Small intestine (tissue), 7 donors: ENCODE measurements at regions not wholly inside any gene's neighbourhood (a gene's known extent, or its start where the extent isn't known, plus 50 kb on each side); places are given as distances from the start of the nearest gene placed in this dataset.
A peak's percentile ranks its signal among the peaks of the same experiment; 100 is the strongest.

Source experiments
- DNase-seq, 2 donors: peaks; one replicate each; pipeline versions ENCODE4 v3.0.0 to v3.0.0-alpha.2; 2013
- FAIRE-seq: peaks from 2 replicates; lab custom pipeline; 2012; peaks lifted over from hg19 to GRCh38; lab: Jason Lieb, UNC
- H3K27ac ChIP-seq, 3 donors: one replicate each; pipeline ENCODE4 v1.5.1; 2013; ENCODE audit warnings: low read length in 2 of 3, mild to moderate bottlenecking in 2 of 3, control low read depth in 1 of 3, inconsistent platforms in 1 of 3, low read depth in 1 of 3, moderate library complexity in 1 of 3
- H3K27me3 ChIP-seq, 3 donors: one replicate each; pipeline ENCODE4 v1.6.1; 2013; ENCODE audit warnings: low read length in 3 of 3, inconsistent platforms in 1 of 3; ENCODE audit not compliant: control insufficient read depth in 3 of 3, insufficient read depth in 3 of 3
- H3K36me3 ChIP-seq, 3 donors: one replicate each; pipeline ENCODE4 v1.6.1; 2013; ENCODE audit warnings: low read length in 3 of 3, inconsistent platforms in 1 of 3, low read depth in 1 of 3, mild to moderate bottlenecking in 1 of 3, moderate library complexity in 1 of 3; ENCODE audit not compliant: control insufficient read depth in 3 of 3, insufficient read depth in 2 of 3
- H3K4me1 ChIP-seq, 3 donors: one replicate each; pipeline ENCODE4 v1.6.1; 2013; ENCODE audit warnings: low read length in 2 of 3, inconsistent platforms in 1 of 3, low read depth in 1 of 3, mild to moderate bottlenecking in 1 of 3, moderate library complexity in 1 of 3; ENCODE audit not compliant: control insufficient read depth in 3 of 3, insufficient read depth in 2 of 3
- H3K4me3 ChIP-seq, 3 donors: one replicate each; pipeline ENCODE4 v1.5.1; 2013; ENCODE audit warnings: low read length in 3 of 3, control low read depth in 1 of 3, inconsistent platforms in 1 of 3, low read depth in 1 of 3, mild to moderate bottlenecking in 1 of 3, moderate library complexity in 1 of 3
- H3K9me3 ChIP-seq, 2 donors: one replicate each; pipeline ENCODE4 v1.6.1; 2013; ENCODE audit warnings: low read depth in 1 of 2, low read length in 1 of 2; ENCODE audit not compliant: control insufficient read depth in 2 of 2, insufficient read depth in 1 of 2
- WGBS, 3 donors: extraction: QIAGEN DNeasy Blood & Tissue Kit; methylation state at CpG; one replicate each; pipeline ENCODE4 v1.1.7; 2013; 5-methylcytosine and 5-hydroxymethylcytosine counted together
- donor health status: healthy with polysubstance abuse.
- donor health status: control.
- donor health status: control.
- donor health status: Bipolar disorder and iron deficiency.
- donor health status: healthy.

DNA sequence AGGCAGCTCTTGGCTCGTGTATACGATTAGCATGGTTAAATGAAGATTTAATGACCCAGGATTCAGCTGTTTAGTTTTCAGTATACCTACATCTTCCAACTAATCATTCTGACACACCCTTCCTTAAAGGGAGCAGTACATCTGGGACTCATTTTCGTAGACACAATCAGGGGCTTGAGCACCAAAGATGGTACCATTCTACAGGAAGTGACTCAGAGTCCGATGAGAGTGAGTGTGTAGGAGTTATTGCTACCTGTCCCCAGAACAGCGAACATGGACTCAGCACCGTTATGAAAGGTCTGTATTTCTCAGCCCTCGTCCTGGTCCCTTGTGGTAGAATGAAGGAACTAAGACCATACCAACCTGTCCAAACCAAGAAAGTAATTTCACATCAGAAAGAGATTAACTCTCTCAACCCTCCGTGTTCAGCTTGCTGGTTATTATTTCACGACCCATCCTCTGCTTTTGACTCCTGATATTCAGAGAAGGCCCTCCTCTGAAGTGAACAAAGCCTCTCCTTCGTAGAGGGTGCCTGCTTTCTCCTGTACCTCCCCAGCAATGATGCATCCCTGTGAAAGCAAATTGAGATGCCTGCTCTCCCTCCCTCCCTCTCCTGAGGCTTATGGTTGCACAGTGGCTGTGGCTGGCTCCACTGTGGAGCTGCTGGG, 214.8 kb downstream of the MTX2 start:
- Histone ChIP-seq H3K36me3 (no peaks in the 10 kb centered on the region), H3K4me1 (no peaks in the 10 kb centered on the region), H3K27ac (no peak overlapping the region), H3K9me3 (no peaks in the 10 kb centered on the region), H3K4me3 (no peak overlapping the region), H3K27me3 (peaks cover 0 to 8% (median 0%) of the 10 kb centered on the region in 3 donors)
- FAIRE-seq, result no peak
- WGBS, 3 donors, result 60 to 78% (median 76%) methylated on average over 10 of the region's 10 CpGs
- DNase-seq, result no peak

DNA sequence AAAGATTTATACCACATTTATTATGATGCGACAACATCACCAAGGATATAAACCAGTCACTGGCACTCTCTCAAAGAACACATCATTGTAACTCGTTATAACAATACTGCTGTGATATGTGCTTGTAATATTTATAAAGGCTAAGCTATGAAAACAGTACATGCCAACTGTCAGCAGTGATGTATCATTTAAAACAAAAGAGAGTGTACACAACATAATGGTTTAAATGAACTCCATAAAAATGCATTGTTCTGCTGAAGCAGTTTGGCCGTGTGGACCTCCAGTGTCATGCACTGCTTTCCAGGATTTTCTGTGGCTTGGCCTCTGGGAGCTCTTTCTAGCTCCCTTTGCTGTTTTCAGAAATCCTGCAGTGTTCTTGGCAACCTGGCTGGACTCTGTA, 215.6 kb downstream of the MTX2 start:
- Histone ChIP-seq H3K36me3 (no peaks in the 10 kb centered on the region), H3K9me3 (no peaks in the 10 kb centered on the region), H3K4me3 (no peak overlapping the region), H3K27me3 (peaks cover 0 to 13% (median 0%) of the 10 kb centered on the region in 3 donors), H3K27ac (no peak overlapping the region), H3K4me1 (no peaks in the 10 kb centered on the region)
- DNase-seq (no peak), FAIRE-seq (no peak)
- WGBS, 3 donors, result 47 to 58% (median 58%) methylated on average over 3 of the region's 3 CpGs

DNA sequence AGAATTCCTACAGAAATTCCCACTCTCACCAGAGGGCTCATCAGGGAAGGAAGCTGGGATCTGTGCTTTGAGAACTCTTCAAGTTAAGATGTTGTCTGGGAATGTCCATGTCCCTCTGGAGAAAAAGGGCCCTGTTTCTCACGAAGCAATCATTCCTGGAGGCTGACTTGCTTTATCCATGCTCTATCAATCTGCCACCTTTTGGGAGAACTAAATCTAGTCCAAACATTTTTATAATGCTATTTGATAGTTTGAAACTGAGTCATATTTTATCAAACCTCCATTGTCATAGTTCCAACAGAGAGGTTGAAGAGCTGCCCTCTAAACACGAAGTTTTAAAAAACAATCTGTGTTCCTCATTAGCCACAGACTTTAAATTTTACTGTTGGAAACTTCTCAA, 219.2 kb downstream of the MTX2 start:
- FAIRE-seq, result no peak
- Histone ChIP-seq H3K9me3 (no peaks in the 10 kb centered on the region), H3K27ac (no peak overlapping the region), H3K36me3 (no peaks in the 10 kb centered on the region), H3K4me1 (peaks cover 0 to 12% (median 0%) of the 10 kb centered on the region in 3 donors), H3K4me3 (no peak overlapping the region), H3K27me3 (peaks cover 0 to 26% (median 6%) of the 10 kb centered on the region in 3 donors)
- 57 to 84% (median 67%) methylated on average over 2 of the region's 2 CpGs for WGBS, 3 donors
- DNase-seq, result no peak

DNA sequence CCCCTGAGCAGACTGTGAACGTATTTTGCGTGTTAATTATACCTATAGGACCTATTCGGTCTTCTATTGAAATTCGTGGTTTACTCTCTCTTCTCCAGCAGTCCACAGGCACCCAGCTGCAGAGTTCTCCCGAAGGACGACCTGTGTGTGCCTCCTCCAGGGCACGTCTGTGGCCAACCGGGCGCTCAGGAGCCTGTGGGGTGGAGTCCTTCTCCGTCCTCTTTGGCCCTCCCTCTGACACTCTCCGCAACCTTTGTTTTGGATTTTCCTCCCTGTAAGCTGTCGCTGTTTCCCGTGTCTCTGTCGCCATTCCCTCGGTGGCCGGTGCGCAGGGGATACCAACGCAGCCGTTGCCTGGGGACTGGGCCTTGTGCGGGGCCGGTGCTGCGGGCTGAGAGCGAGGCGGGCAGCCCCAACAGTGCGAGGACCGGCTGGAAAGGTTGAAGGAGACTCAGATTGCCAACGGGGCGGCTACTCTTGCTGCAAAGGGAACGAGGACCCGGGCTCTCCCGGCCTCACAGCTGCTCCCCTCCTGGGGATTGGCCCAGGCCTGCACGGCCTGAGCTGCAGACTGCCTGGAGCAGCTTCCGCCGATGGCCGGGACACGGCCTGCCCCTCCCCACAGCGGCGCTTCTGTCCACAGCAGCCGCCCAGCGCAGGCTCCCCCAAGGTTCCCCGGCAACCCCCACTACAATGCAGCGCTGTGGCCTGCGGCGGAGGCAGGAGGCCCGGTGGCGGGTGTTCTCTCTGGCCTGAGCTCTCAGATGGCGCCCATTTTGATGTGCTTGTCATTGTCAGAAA, 221.0 kb downstream of the MTX2 start:
- Histone ChIP-seq H3K4me3 (no peak overlapping the region), H3K9me3 (no peaks in the 10 kb centered on the region), H3K36me3 (no peaks in the 10 kb centered on the region), H3K27me3 (peaks cover 0 to 26% (median 6%) of the 10 kb centered on the region in 3 donors), H3K4me1 (peaks cover 0 to 12% (median 0%) of the 10 kb centered on the region in 3 donors), H3K27ac (peak overlapping the region in 2 of 3 donors; percentile 67 to 92)
- DNase-seq (peak in 1 of 2 donors; percentile 48), FAIRE-seq (no peak)
- WGBS, 3 donors, result 35 to 57% (median 56%) methylated on average over 44 to 47 of the region's 47 CpGs

DNA sequence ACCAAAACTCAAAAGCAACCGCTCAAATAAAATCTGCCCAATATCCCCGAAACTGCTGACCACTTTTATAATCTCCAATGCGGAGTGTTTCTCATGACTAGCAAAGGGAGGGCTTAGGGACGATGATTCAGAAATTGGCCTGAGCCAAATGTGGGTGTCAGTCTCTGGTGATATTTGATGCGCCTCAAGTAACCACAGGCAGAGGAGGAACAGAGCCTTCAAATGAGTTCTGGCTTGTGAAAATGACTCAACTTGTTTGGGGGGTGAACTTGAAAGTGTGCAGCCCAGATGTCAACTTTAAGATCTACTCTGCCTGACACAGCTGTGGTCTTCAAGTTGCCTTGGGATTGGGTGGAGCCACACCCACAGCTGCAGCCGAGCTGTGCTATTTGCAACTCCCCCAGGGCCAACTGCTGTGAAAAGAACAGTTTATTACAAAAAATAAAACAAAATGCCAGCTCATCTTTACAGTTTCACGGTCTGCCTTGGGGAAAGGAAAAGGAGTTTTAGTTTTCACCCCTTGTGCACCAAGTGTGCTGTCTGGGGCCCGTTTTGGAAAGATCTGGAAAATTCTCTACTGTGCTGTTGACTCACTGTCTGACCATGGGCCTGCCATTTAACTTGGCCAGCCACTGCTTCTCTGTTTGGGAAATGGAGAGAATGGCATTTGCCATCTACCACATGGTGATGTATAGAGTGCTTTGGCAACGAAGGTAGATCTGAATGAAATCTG, 222.1 kb downstream of the MTX2 start:
- Histone ChIP-seq H3K9me3 (no peaks in the 10 kb centered on the region), H3K27me3 (peaks cover 0 to 26% (median 6%) of the 10 kb centered on the region in 3 donors), H3K4me3 (no peak overlapping the region), H3K4me1 (peaks cover 0 to 12% (median 0%) of the 10 kb centered on the region in 3 donors), H3K27ac (peak overlapping the region in 2 of 3 donors; percentile 67 to 92), H3K36me3 (no peaks in the 10 kb centered on the region)
- DNase-seq, result peak in 1 of 2 donors; percentile 18
- 53 to 78% (median 61%) methylated on average over 9 of the region's 9 CpGs for WGBS, 3 donors
- FAIRE-seq, result no peak

DNA sequence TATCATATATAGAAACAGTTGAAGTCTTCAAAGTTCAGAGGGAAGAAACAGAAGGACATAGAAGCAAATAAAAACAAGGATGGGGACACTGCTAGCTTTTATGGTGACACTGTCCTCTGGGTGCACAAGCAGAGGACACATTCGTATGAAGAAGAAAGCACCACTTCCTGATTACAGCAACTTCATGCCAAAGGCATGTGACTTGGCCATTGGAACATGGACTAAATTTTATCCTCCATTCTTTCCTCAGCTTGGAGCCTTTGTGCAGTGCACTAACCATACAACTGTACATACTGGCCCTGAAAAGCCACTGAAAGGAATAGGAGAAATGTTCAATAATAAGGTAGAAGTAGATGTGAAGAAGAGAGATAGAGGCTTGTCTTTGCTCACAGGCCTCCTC, 223.3 kb downstream of the MTX2 start:
- no peaks in the 10 kb centered on the region for H3K9me3 ChIP-seq
- DNase-seq, result no peak
- no peaks in the 10 kb centered on the region for H3K36me3 ChIP-seq
- H3K27ac ChIP-seq, result no peak overlapping the region
- peaks cover 0 to 26% (median 6%) of the 10 kb centered on the region in 3 donors for H3K27me3 ChIP-seq
- FAIRE-seq, result no peak
- 48 to 65% (median 63%) methylated on average over 1 of the region's 1 CpG for WGBS, 3 donors
- no peak overlapping the region for H3K4me3 ChIP-seq
- peaks cover 0 to 12% (median 0%) of the 10 kb centered on the region in 3 donors for H3K4me1 ChIP-seq

DNA sequence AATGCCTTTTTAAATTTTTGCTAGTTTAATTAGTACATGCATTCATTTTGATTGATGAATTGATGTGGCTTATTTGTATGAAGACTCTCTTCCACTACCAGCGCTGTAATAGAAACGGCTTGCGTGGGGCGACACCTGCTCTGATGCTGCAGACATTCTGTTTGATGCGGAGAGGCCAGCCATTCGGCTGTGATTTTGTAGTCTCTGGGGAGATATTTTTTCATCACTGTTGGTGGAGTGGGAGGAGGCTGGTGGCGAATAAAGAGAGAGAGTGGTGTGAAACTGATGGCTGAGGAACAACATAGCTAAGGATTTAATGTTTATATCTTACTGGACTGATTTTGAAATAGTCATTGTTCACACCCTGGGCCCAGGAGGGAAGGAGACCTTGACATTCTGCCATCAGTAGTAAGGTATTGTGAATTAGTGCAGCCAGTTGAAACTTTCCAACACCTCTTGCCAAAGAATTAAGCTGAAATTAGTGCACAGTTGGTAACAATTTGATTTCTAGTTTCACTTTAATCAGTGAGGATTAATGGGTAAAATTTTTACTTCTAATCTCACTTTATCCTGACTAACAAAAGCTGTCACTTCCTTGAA, 224.1 kb downstream of the MTX2 start:
- Histone ChIP-seq H3K27ac (no peak overlapping the region), H3K4me1 (peaks cover 0 to 12% (median 0%) of the 10 kb centered on the region in 3 donors), H3K4me3 (no peak overlapping the region), H3K27me3 (peaks cover 0 to 23% (median 6%) of the 10 kb centered on the region in 3 donors), H3K36me3 (no peaks in the 10 kb centered on the region), H3K9me3 (no peaks in the 10 kb centered on the region)
- FAIRE-seq (no peak), DNase-seq (no peak)
- 79 to 91% (median 88%) methylated on average over 7 of the region's 7 CpGs for WGBS, 3 donors

DNA sequence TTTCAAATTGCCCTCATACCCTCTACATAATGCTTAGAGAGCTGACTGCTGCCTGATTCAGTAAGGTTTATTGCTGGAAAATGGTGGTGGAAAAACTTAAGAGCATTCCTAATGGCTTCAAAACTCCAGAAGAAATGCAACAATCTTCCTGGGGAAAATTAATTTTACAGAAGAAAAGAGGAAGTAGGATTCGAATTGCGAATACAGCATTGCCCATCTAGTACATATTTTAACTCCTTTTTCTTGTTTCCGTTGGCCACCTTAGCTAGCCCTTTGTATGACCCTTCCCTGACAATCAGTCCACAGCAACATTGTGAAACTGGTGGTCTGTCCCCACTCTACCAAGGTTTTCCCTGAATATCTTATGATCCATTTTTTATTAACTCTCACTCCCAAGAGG, 224.7 kb downstream of the MTX2 start:
- H3K27ac ChIP-seq, result no peak overlapping the region
- no peak overlapping the region for H3K4me3 ChIP-seq
- no peaks in the 10 kb centered on the region for H3K9me3 ChIP-seq
- peaks cover 0 to 12% (median 0%) of the 10 kb centered on the region in 3 donors for H3K4me1 ChIP-seq
- peaks cover 0 to 22% (median 6%) of the 10 kb centered on the region in 3 donors for H3K27me3 ChIP-seq
- H3K36me3 ChIP-seq, result no peaks in the 10 kb centered on the region
- FAIRE-seq, result no peak
- WGBS, 3 donors, result 85 to 93% (median 86%) methylated on average over 3 of the region's 3 CpGs
- DNase-seq, result no peak
